A673 (cell line): ENCODE measurements at regions not wholly inside any gene's neighbourhood (a gene's known extent, or its start where the extent isn't known, plus 50 kb on each side); places are given as distances from the start of the nearest gene placed in this dataset.
A peak's percentile ranks its signal among the peaks of the same experiment; 100 is the strongest.

Experiments used
- BruUV-seq: library from RNA; stranded (reverse); fragments of 400-500 nt; replicated peaks from 2 replicates; lab custom pipeline; 2021; lab: Mats Ljungman, UMichigan
- CTCF ChIA-PET: fragments of 300-600 bp; sonication (Branson Sonifier 250); formaldehyde crosslinking; loops from one replicate; lab custom pipeline; 2022; ENCODE audit warnings: antibody characterized with exemption; lab: Charles Lee
- POLR2A ChIA-PET: fragments of 300-600 bp; sonication (Branson Sonifier 250); formaldehyde crosslinking; loops from one replicate; lab custom pipeline; 2022; ENCODE audit warnings: antibody characterized with exemption; ENCODE audit not compliant: low non-redundant PET; lab: Charles Lee
- DNase-seq: peaks from one replicate; pipeline ENCODE4 v3.0.0-alpha.2; 2015; ENCODE audit warnings: low spot score
- H3K27ac ChIP-seq: fragments of 200-600 bp; sonication (generic); 2 replicates; pipeline ENCODE4 v1.5.1; 2016; ENCODE audit warnings: mixed run types, low read depth, mild to moderate bottlenecking, mixed read lengths, antibody characterized with exemption, low read length; ENCODE audit not compliant: poor library complexity, severe bottlenecking
- H3K27me3 ChIP-seq: fragments of 200-600 bp; sonication (generic); replicated peaks from 2 replicates; pipeline ENCODE4 v1.6.1; 2017; ENCODE audit warnings: mixed run types, low read depth, mild to moderate bottlenecking, mixed read lengths, antibody characterized with exemption, low read length; ENCODE audit not compliant: insufficient read depth, poor library complexity
- H3K36me3 ChIP-seq: fragments of 200-600 bp; sonication (generic); 2 replicates; pipeline ENCODE4 v1.6.1; 2016; ENCODE audit warnings: mixed run types, mild to moderate bottlenecking, mixed read lengths, antibody characterized with exemption, low read length; ENCODE audit not compliant: insufficient read depth, poor library complexity, severe bottlenecking
- H3K4me1 ChIP-seq: fragments of 200-600 bp; sonication (generic); 2 replicates; pipeline ENCODE4 v1.6.1; 2017; ENCODE audit warnings: mixed run types, mild to moderate bottlenecking, mixed read lengths, antibody characterized with exemption, low read length; ENCODE audit not compliant: insufficient read depth, poor library complexity, severe bottlenecking
- H3K4me3 ChIP-seq: fragments of 200-600 bp; sonication (generic); 2 replicates; pipeline ENCODE4 v1.5.1; 2016; ENCODE audit warnings: low read depth, mixed run types, mild to moderate bottlenecking, mixed read lengths, low read length; ENCODE audit not compliant: poor library complexity, severe bottlenecking
- H3K9me3 ChIP-seq: fragments of 200-600 bp; sonication (generic); 2 replicates; pipeline ENCODE4 v1.6.1; 2016; ENCODE audit warnings: mixed run types, low read depth, mild to moderate bottlenecking, mixed read lengths, antibody characterized with exemption, low read length; ENCODE audit not compliant: poor library complexity, severe bottlenecking
- CTCF ChIP-seq: fragments of 300-800, 200-600 bp; sonication (generic); conservative IDR thresholded peaks from 2 replicates; pipeline ENCODE4 v1.5.1; 2017; ENCODE audit warnings: low read depth, mild to moderate bottlenecking, antibody characterized with exemption, low read length, moderate library complexity, mixed read lengths
- EZH2 ChIP-seq: fragments of 200-600 bp; sonication (generic); IDR thresholded peaks from 2 replicates; pipeline ENCODE4 v1.6.1; 2017; ENCODE audit warnings: borderline replicate concordance, low read depth, mild to moderate bottlenecking, mixed read lengths, antibody characterized with exemption, low read length; ENCODE audit not compliant: poor library complexity, severe bottlenecking
- intact Hi-C: fragments of 100-400 bp; cut with micrococcal nuclease; formaldehyde crosslinking; loops from one replicate; pipeline ENCODE4 v1.10.0; 2022; ENCODE audit not compliant: unreplicated experiment

GRCh38 chr13:63184693-63185092 is 1769.0 kb upstream of the PCDH20 start:
- Histone ChIP-seq H3K4me1 (no peaks in the 10 kb centered on the region), H3K27ac (no peak overlapping the region), H3K36me3 (no peaks in the 10 kb centered on the region), H3K9me3 (no peaks in the 10 kb centered on the region), H3K27me3 (no peaks in the 10 kb centered on the region), H3K4me3 (no peak overlapping the region)
- ChIA-PET POLR2A (no interaction called here), CTCF (no interaction called here)
- no peak for TF ChIP-seq CTCF
- no peak for TF ChIP-seq EZH2
- peak; percentile 49 for DNase-seq
- intact Hi-C loops, result no loop called here
- no TSS peak for BruUV-seq

DNA sequence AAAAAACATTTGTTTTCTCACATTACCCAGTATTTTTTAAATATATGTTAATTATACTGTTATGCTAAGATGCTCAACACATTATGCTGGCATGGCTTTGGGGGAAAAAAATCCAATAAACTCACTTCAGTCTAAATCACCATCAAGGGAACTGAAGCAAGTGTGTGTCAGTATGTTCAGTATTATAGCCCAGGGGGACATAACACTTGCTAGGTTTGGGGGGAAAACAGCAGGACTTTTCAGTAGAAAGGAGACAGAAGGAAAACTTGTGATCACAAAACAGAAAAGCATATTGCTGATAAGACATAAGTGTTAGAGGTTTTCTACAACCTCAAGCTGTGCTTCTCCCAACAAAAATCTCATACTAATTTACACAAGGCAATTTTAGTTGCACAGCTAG is 1759.9 kb upstream of the PCDH20 start:
- POLR2A ChIA-PET, result no interaction called here
- CTCF ChIA-PET, result no interaction called here
- Histone ChIP-seq H3K27me3 (no peaks in the 10 kb centered on the region), H3K4me3 (no peak overlapping the region), H3K27ac (no peak overlapping the region), H3K36me3 (no peaks in the 10 kb centered on the region), H3K4me1 (no peaks in the 10 kb centered on the region), H3K9me3 (no peaks in the 10 kb centered on the region)
- TF ChIP-seq EZH2 (no peak), CTCF (no peak)
- DNase-seq, result no peak
- no TSS peak for BruUV-seq
- intact Hi-C loops, result no loop called here

GRCh38 chr13:63167699-63168337 is 1752.2 kb upstream of the PCDH20 start:
- CTCF ChIA-PET, result no interaction called here
- Histone ChIP-seq H3K27me3 (no peaks in the 10 kb centered on the region), H3K36me3 (no peaks in the 10 kb centered on the region), H3K4me3 (no peak overlapping the region), H3K9me3 (no peaks in the 10 kb centered on the region), H3K4me1 (no peaks in the 10 kb centered on the region), H3K27ac (no peak overlapping the region)
- intact Hi-C loops, result no loop called here
- no peak for DNase-seq
- no peak for TF ChIP-seq CTCF
- TF ChIP-seq EZH2, result no peak
- POLR2A ChIA-PET, result no interaction called here
- BruUV-seq, result no TSS peak
